ENCODE measurements at regions not wholly inside any gene's neighbourhood (a gene's known extent, or its start where the extent isn't known, plus 50 kb on each side); places are given as distances from the start of the nearest gene placed in this dataset.

- TF ChIP-seq HNF4G (IDR thresholded peaks at IDR 0.05; ENCODE audit: borderline replicate concordance, low read depth, low read length): no peak
- no peak for TF ChIP-seq HNF4G (CRISPR knock-in tag; IDR thresholded peaks at IDR 0.05; ENCODE audit: borderline replicate concordance, low read depth)
- TF ChIP-seq PRPF4 (IDR thresholded peaks at IDR 0.05; ENCODE audit: low read depth, low read length, poor library complexity, severe bottlenecking): no peak
- no peak for TF ChIP-seq NR2C2 (CRISPR knock-in tag; IDR thresholded peaks at IDR 0.05; ENCODE audit: borderline replicate concordance)
- TF ChIP-seq, protein P1, sequence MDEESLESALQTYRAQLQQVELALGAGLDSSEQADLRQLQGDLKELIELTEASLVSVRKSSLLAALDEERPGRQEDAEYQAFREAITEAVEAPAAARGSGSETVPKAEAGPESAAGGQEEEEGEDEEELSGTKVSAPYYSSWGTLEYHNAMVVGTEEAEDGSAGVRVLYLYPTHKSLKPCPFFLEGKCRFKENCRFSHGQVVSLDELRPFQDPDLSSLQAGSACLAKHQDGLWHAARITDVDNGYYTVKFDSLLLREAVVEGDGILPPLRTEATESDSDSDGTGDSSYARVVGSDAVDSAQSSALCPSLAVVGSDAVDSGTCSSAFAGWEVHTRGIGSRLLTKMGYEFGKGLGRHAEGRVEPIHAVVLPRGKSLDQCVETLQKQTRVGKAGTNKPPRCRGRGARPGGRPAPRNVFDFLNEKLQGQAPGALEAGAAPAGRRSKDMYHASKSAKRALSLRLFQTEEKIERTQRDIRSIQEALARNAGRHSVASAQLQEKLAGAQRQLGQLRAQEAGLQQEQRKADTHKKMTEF (CRISPR knock-in tag; IDR thresholded peaks at IDR 0.05): no peak
- no peak for TF ChIP-seq NFIC (IDR thresholded peaks at IDR 0.05; ENCODE audit: low read length)
- TF ChIP-seq RFXAP (CRISPR knock-in tag; IDR thresholded peaks at IDR 0.05; ENCODE audit: borderline replicate concordance): no peak
- TF ChIP-seq YEATS4 (CRISPR knock-in tag; IDR thresholded peaks at IDR 0.05; ENCODE audit: borderline replicate concordance): no peak
- TF ChIP-seq ZNF296 (CRISPR knock-in tag; conservative IDR thresholded peaks at IDR 0.05): no peak
- no peak for TF ChIP-seq ZNF660 (CRISPR knock-in tag; IDR thresholded peaks at IDR 0.05; ENCODE audit: borderline replicate concordance, low read depth)
- TF ChIP-seq SPEN (CRISPR knock-in tag; IDR thresholded peaks at IDR 0.05; ENCODE audit: low read depth): no peak
- TF ChIP-seq KLF12 (CRISPR knock-in tag; IDR thresholded peaks at IDR 0.05; ENCODE audit: borderline replicate concordance): no peak
These were observed 348.0 kb upstream of the MPDZ start (continued) for GRCh38 chr9:13627502-13627901.

GRCh38 chr9:13627071-13627470 lies 347.6 kb upstream of the MPDZ start:
- Histone ChIP-seq H3K27ac (ENCODE audit: extremely low read length, insufficient read depth, low read length) (no peak overlapping the region), H3K79me2 (ENCODE audit: insufficient read depth, low read length) (no peaks in the 10 kb centered on the region), H3K36me3 (replicated peaks in 1 of 2; ENCODE audit: control insufficient read depth in 1 of 2, insufficient read depth in 2 of 2, low read length in 2 of 2) (no peaks in the 10 kb centered on the region), H3K27me3 (ENCODE audit: control insufficient read depth in 1 of 2, insufficient read depth in 2 of 2, low read length in 2 of 2) (no peaks in the 10 kb centered on the region), H3K9me3 (ENCODE audit: low read length) (no peaks in the 10 kb centered on the region), H3K4me1 (ENCODE audit: insufficient read depth, low read length) (no peaks in the 10 kb centered on the region), H3K9ac (ENCODE audit: insufficient read depth, low read depth, low read length) (no peak overlapping the region), H3K4me2 (ENCODE audit: low read depth, low read length) (no peak overlapping the region), H3K4me3 (replicated peaks in 1 of 3; ENCODE audit: insufficient read depth in 1 of 3, low read depth in 2 of 3, low read length in 3 of 3) (no peak overlapping the region), H2AFZ (ENCODE audit: low read length) (no peak overlapping the region), H4K20me1 (ENCODE audit: insufficient read depth, low read length) (no peaks in the 10 kb centered on the region)
- no peak for ATAC-seq
- 0% methylated on average over 1 of the region's 3 CpGs for WGBS (ENCODE audit: low lambda C conversion rate)
- intact Hi-C loops (cut with micrococcal nuclease; ENCODE audit: unreplicated experiment) (no loop called here), in situ Hi-C loops (cut with HindIII; ENCODE audit: extremely low pct_ligation_motif_present, low pct_unique_long_range_greater_than_20kb) (no loop called here)
- DNase-seq (ENCODE audit: low spot score): no peak
- no peak for FAIRE-seq
- ChIA-PET CTCF (ENCODE audit: low intra/inter-chr PET ratio, low total read pairs) (no interaction called here), POLR2A (no interaction called here)
- no TSS peak for BruUV-seq (replicated peaks)
- TF ChIP-seq, protein P2, sequence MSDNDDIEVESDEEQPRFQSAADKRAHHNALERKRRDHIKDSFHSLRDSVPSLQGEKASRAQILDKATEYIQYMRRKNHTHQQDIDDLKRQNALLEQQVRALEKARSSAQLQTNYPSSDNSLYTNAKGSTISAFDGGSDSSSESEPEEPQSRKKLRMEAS (IDR thresholded peaks at IDR 0.05): no peak
- TF ChIP-seq SOX6 (IDR thresholded peaks at IDR 0.05) (no peak), SOX6 (CRISPR knock-in tag; IDR thresholded peaks at IDR 0.05) (no peak), ZNF256 (CRISPR knock-in tag; conservative IDR thresholded peaks at IDR 0.05) (no peak), DNMT3B (CRISPR knock-in tag; conservative IDR thresholded peaks at IDR 0.05) (no peak), AGO1 (IDR thresholded peaks at IDR 0.05; ENCODE audit: low read depth, low read length, poor library complexity, severe bottlenecking) (no peak), MTF1 (CRISPR knock-in tag; IDR thresholded peaks at IDR 0.05) (no peak), ZNF496 (CRISPR knock-in tag; IDR thresholded peaks at IDR 0.05; ENCODE audit: insufficient replicate concordance) (no peak)
- TF ChIP-seq, protein P3, sequence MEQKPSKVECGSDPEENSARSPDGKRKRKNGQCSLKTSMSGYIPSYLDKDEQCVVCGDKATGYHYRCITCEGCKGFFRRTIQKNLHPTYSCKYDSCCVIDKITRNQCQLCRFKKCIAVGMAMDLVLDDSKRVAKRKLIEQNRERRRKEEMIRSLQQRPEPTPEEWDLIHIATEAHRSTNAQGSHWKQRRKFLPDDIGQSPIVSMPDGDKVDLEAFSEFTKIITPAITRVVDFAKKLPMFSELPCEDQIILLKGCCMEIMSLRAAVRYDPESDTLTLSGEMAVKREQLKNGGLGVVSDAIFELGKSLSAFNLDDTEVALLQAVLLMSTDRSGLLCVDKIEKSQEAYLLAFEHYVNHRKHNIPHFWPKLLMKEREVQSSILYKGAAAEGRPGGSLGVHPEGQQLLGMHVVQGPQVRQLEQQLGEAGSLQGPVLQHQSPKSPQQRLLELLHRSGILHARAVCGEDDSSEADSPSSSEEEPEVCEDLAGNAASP (CRISPR knock-in tag; IDR thresholded peaks at IDR 0.05; ENCODE audit: borderline replicate concordance): no peak
- TF ChIP-seq, protein P4, sequence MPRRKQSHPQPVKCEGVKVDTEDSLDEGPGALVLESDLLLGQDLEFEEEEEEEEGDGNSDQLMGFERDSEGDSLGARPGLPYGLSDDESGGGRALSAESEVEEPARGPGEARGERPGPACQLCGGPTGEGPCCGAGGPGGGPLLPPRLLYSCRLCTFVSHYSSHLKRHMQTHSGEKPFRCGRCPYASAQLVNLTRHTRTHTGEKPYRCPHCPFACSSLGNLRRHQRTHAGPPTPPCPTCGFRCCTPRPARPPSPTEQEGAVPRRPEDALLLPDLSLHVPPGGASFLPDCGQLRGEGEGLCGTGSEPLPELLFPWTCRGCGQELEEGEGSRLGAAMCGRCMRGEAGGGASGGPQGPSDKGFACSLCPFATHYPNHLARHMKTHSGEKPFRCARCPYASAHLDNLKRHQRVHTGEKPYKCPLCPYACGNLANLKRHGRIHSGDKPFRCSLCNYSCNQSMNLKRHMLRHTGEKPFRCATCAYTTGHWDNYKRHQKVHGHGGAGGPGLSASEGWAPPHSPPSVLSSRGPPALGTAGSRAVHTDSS (CRISPR knock-in tag; conservative IDR thresholded peaks at IDR 0.05): no peak
